ENCODE measurements at regions not wholly inside any gene's neighbourhood (a gene's known extent, or its start where the extent isn't known, plus 50 kb on each side); places are given as distances from the start of the nearest gene placed in this dataset.

- DNase-seq (ENCODE audit: low read depth in 4 of 4, low spot score in 2 of 4) = no peak
Measured at GRCh38 chr12:94789510-94790225, 139.3 kb upstream of the TMCC3 start.

- no peak for DNase-seq (ENCODE audit: low read depth in 4 of 4, low spot score in 2 of 4)
Measured at GRCh38 chr12:94788298-94788697, 137.9 kb upstream of the TMCC3 start.

- DNase-seq (ENCODE audit: low read depth in 4 of 4, low spot score in 2 of 4) = no peak
Measured at GRCh38 chr12:94786906-94787305, 136.5 kb upstream of the TMCC3 start.

- DNase-seq (ENCODE audit: low read depth in 4 of 4, low spot score in 2 of 4) = no peak
Measured at GRCh38 chr12:94783862-94784261, 133.5 kb upstream of the TMCC3 start.

- no peak for DNase-seq (ENCODE audit: low read depth in 4 of 4, low spot score in 2 of 4)
Measured at GRCh38 chr12:94783343-94783742, 133.0 kb upstream of the TMCC3 start.

GRCh38 chr12:94781835-94782234 lies 131.5 kb upstream of the TMCC3 start:
- DNase-seq (ENCODE audit: low read depth in 4 of 4, low spot score in 2 of 4) = no peak

GRCh38 chr12:94779485-94779884 lies 129.1 kb upstream of the TMCC3 start:
- no peak for DNase-seq (ENCODE audit: low read depth in 4 of 4, low spot score in 2 of 4)

GRCh38 chr12:94777936-94778335 lies 127.6 kb upstream of the TMCC3 start:
- no peak for DNase-seq (ENCODE audit: low read depth in 4 of 4, low spot score in 2 of 4)

- DNase-seq (ENCODE audit: low read depth in 4 of 4, low spot score in 2 of 4) = no peak
Measured at GRCh38 chr12:94775710-94776109, 125.4 kb upstream of the TMCC3 start.

- no peak for DNase-seq (ENCODE audit: low read depth in 4 of 4, low spot score in 2 of 4)
Measured at GRCh38 chr12:94771741-94772140, 121.4 kb upstream of the TMCC3 start.

- DNase-seq (ENCODE audit: low read depth in 4 of 4, low spot score in 2 of 4) = no peak
Measured at GRCh38 chr12:94771199-94771598, 120.8 kb upstream of the TMCC3 start.

GRCh38 chr12:94770791-94771190 lies 120.4 kb upstream of the TMCC3 start:
- DNase-seq (ENCODE audit: low read depth in 4 of 4, low spot score in 2 of 4) = no peak

GRCh38 chr12:94769776-94770759 lies 119.7 kb upstream of the TMCC3 start:
- no peak for DNase-seq (ENCODE audit: low read depth in 4 of 4, low spot score in 2 of 4)

GRCh38 chr12:94769047-94769420 lies 118.7 kb upstream of the TMCC3 start:
- DNase-seq (ENCODE audit: low read depth in 4 of 4, low spot score in 2 of 4) = no peak

- DNase-seq (ENCODE audit: low read depth in 4 of 4, low spot score in 2 of 4) = no peak
Measured at GRCh38 chr12:94768398-94769046, 118.2 kb upstream of the TMCC3 start.

GRCh38 chr12:94767956-94768355 lies 117.6 kb upstream of the TMCC3 start:
- no peak for DNase-seq (ENCODE audit: low read depth in 4 of 4, low spot score in 2 of 4)

- no peak for DNase-seq (ENCODE audit: low read depth in 4 of 4, low spot score in 2 of 4)
Measured at GRCh38 chr12:94766397-94766796, 116.0 kb upstream of the TMCC3 start.

- DNase-seq (ENCODE audit: low read depth in 4 of 4, low spot score in 2 of 4) = no peak
Measured at GRCh38 chr12:94763462-94763861, 113.1 kb upstream of the TMCC3 start.

GRCh38 chr12:94762943-94763342 lies 112.6 kb upstream of the TMCC3 start:
- no peak for DNase-seq (ENCODE audit: low read depth in 4 of 4, low spot score in 2 of 4)

- no peak for DNase-seq (ENCODE audit: low read depth in 4 of 4, low spot score in 2 of 4)
Measured at GRCh38 chr12:94762259-94762942, 112.0 kb upstream of the TMCC3 start.

GRCh38 chr12:94761559-94761958 lies 111.2 kb upstream of the TMCC3 start:
- DNase-seq (ENCODE audit: low read depth in 4 of 4, low spot score in 2 of 4) = no peak
